ENCODE measurements at regions not wholly inside any gene's neighbourhood (a gene's known extent, or its start where the extent isn't known, plus 50 kb on each side); places are given as distances from the start of the nearest gene placed in this dataset.

DNA sequence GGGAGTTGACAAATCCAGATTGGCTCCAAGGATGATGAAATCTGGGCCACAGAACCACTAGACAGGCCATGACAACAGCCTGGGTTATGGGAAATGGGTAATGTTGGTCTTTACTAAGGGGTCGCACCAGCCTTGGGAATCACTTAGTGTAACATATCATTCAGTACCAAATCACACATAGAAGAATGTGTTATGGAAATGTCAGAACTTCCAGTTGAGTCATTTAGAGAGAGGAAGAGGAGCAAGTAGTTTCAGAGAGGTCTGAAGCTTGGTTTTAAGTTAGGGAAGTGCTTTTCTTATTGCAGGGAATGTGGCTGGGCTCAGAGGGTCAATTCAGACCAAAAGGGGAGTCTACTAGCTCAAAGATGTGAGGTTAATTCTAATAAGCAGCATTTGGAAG, 241.6 kb upstream of the ZPLD1 start:
- no peak overlapping the region for H3K27ac ChIP-seq (replicated peaks; ENCODE audit: low read length)
- H3K14ac ChIP-seq (ENCODE audit: low read length): no peak overlapping the region
- H3K4ac ChIP-seq (ENCODE audit: low read length): no peak overlapping the region
- H2AK5ac ChIP-seq (ENCODE audit: low read depth, low read length): no peak overlapping the region
- H4K91ac ChIP-seq (ENCODE audit: low read depth, low read length, poor library complexity): no peak overlapping the region
- H3K23ac ChIP-seq (ENCODE audit: low read depth, low read length, poor library complexity): no peak overlapping the region
- H3K9ac ChIP-seq (ENCODE audit: low read depth, low read length, poor library complexity): no peak overlapping the region
- no peak overlapping the region for H3K18ac ChIP-seq (ENCODE audit: low read length)
- no peak overlapping the region for H4K8ac ChIP-seq (ENCODE audit: low read depth, low read length)
- H3K79me1 ChIP-seq (ENCODE audit: low read depth, low read length): no peaks in the 10 kb centered on the region
- peaks cover 0 to 1% of the 10 kb centered on the region in 2 donors for H3K9me3 ChIP-seq (replicated peaks in 1 of 2; ENCODE audit: control insufficient read depth in 2 of 2, insufficient read depth in 1 of 2, low read depth in 1 of 2, low read length in 2 of 2)
- no peak overlapping the region for H2AFZ ChIP-seq (ENCODE audit: low read length)
- WGBS, 2 donors (ENCODE audit: extremely low coverage in 2 of 2, insufficient read length in 2 of 2, insufficient replicate concordance in 1 of 2): no CpG with 5 or more reads among the region's 1 CpG
- no peak overlapping the region for H2BK15ac ChIP-seq (ENCODE audit: low read length)
- no peaks in the 10 kb centered on the region for H3K4me1 ChIP-seq (ENCODE audit: control insufficient read depth in 2 of 2, insufficient read depth in 1 of 2, low read depth in 1 of 2, low read length in 2 of 2)
- H2BK5ac ChIP-seq (ENCODE audit: low read length): no peak overlapping the region
- no peak overlapping the region for H2BK120ac ChIP-seq (ENCODE audit: low read depth, low read length)
- no peak overlapping the region for H3K4me3 ChIP-seq (ENCODE audit: low read length in 2 of 2)
- H3K4me2 ChIP-seq (ENCODE audit: insufficient read depth, low read length, poor library complexity, severe bottlenecking): no peak overlapping the region
- H3K27me3 ChIP-seq (ENCODE audit: control insufficient read depth in 3 of 3, insufficient read depth in 3 of 3, low read depth in 1 of 3, low read length in 3 of 3): no peaks in the 10 kb centered on the region
- no peaks in the 10 kb centered on the region for H3K36me3 ChIP-seq (replicated peaks in 1 of 2; ENCODE audit: control insufficient read depth in 2 of 2, insufficient read depth in 2 of 2, low read length in 2 of 2)
- no peak overlapping the region for H2BK12ac ChIP-seq (ENCODE audit: low read length)
- no peak for DNase-seq (ENCODE audit: low spot score)

- H2BK5ac ChIP-seq (ENCODE audit: low read length): no peak overlapping the region
- no peak for DNase-seq (ENCODE audit: low spot score)
- peaks cover 0 to 1% of the 10 kb centered on the region in 2 donors for H3K9me3 ChIP-seq (replicated peaks in 1 of 2; ENCODE audit: control insufficient read depth in 2 of 2, insufficient read depth in 1 of 2, low read depth in 1 of 2, low read length in 2 of 2)
- no peaks in the 10 kb centered on the region for H3K27me3 ChIP-seq (ENCODE audit: control insufficient read depth in 3 of 3, insufficient read depth in 3 of 3, low read depth in 1 of 3, low read length in 3 of 3)
- no peak overlapping the region for H3K4ac ChIP-seq (ENCODE audit: low read length)
- H3K14ac ChIP-seq (ENCODE audit: low read length): no peak overlapping the region
- no peak overlapping the region for H2AFZ ChIP-seq (ENCODE audit: low read length)
- H2AK5ac ChIP-seq (ENCODE audit: low read depth, low read length): no peak overlapping the region
- no peak overlapping the region for H3K4me2 ChIP-seq (ENCODE audit: insufficient read depth, low read length, poor library complexity, severe bottlenecking)
- H3K18ac ChIP-seq (ENCODE audit: low read length): no peak overlapping the region
- H2BK120ac ChIP-seq (ENCODE audit: low read depth, low read length): no peak overlapping the region
- no peak overlapping the region for H4K8ac ChIP-seq (ENCODE audit: low read depth, low read length)
- H4K91ac ChIP-seq (ENCODE audit: low read depth, low read length, poor library complexity): no peak overlapping the region
- H3K4me1 ChIP-seq (ENCODE audit: control insufficient read depth in 2 of 2, insufficient read depth in 1 of 2, low read depth in 1 of 2, low read length in 2 of 2): no peaks in the 10 kb centered on the region
- no peak overlapping the region for H3K27ac ChIP-seq (replicated peaks; ENCODE audit: low read length)
- H3K79me1 ChIP-seq (ENCODE audit: low read depth, low read length): no peaks in the 10 kb centered on the region
- no peaks in the 10 kb centered on the region for H3K36me3 ChIP-seq (replicated peaks in 1 of 2; ENCODE audit: control insufficient read depth in 2 of 2, insufficient read depth in 2 of 2, low read length in 2 of 2)
- no CpG with 5 or more reads among the region's 5 CpGs for WGBS, 2 donors (ENCODE audit: extremely low coverage in 2 of 2, insufficient read length in 2 of 2, insufficient replicate concordance in 1 of 2)
- no peak overlapping the region for H3K4me3 ChIP-seq (ENCODE audit: low read length in 2 of 2)
- no peak overlapping the region for H3K23ac ChIP-seq (ENCODE audit: low read depth, low read length, poor library complexity)
- H2BK15ac ChIP-seq (ENCODE audit: low read length): no peak overlapping the region
- H2BK12ac ChIP-seq (ENCODE audit: low read length): no peak overlapping the region
- no peak overlapping the region for H3K9ac ChIP-seq (ENCODE audit: low read depth, low read length, poor library complexity)
These were observed 240.8 kb upstream of the ZPLD1 start for GRCh38 chr3:102194001-102194400.

GRCh38 chr3:102194760-102195159, 240.1 kb upstream of the ZPLD1 start:
- no peak overlapping the region for H2AK5ac ChIP-seq (ENCODE audit: low read depth, low read length)
- H3K18ac ChIP-seq (ENCODE audit: low read length): no peak overlapping the region
- H2BK5ac ChIP-seq (ENCODE audit: low read length): no peak overlapping the region
- H4K8ac ChIP-seq (ENCODE audit: low read depth, low read length): no peak overlapping the region
- no peak overlapping the region for H3K23ac ChIP-seq (ENCODE audit: low read depth, low read length, poor library complexity)
- no peak overlapping the region for H2BK15ac ChIP-seq (ENCODE audit: low read length)
- no peak overlapping the region for H2AFZ ChIP-seq (ENCODE audit: low read length)
- no peak overlapping the region for H3K4ac ChIP-seq (ENCODE audit: low read length)
- H3K27me3 ChIP-seq (ENCODE audit: control insufficient read depth in 3 of 3, insufficient read depth in 3 of 3, low read depth in 1 of 3, low read length in 3 of 3): no peaks in the 10 kb centered on the region
- H3K9me3 ChIP-seq (replicated peaks in 1 of 2; ENCODE audit: control insufficient read depth in 2 of 2, insufficient read depth in 1 of 2, low read depth in 1 of 2, low read length in 2 of 2): peaks cover 0 to 1% of the 10 kb centered on the region in 2 donors
- no peak overlapping the region for H3K9ac ChIP-seq (ENCODE audit: low read depth, low read length, poor library complexity)
- no peaks in the 10 kb centered on the region for H3K79me1 ChIP-seq (ENCODE audit: low read depth, low read length)
- H3K4me1 ChIP-seq (ENCODE audit: control insufficient read depth in 2 of 2, insufficient read depth in 1 of 2, low read depth in 1 of 2, low read length in 2 of 2): no peaks in the 10 kb centered on the region
- no peaks in the 10 kb centered on the region for H3K36me3 ChIP-seq (replicated peaks in 1 of 2; ENCODE audit: control insufficient read depth in 2 of 2, insufficient read depth in 2 of 2, low read length in 2 of 2)
- H4K91ac ChIP-seq (ENCODE audit: low read depth, low read length, poor library complexity): no peak overlapping the region
- no CpG with 5 or more reads among the region's 1 CpG for WGBS, 2 donors (ENCODE audit: extremely low coverage in 2 of 2, insufficient read length in 2 of 2, insufficient replicate concordance in 1 of 2)
- no peak overlapping the region for H2BK12ac ChIP-seq (ENCODE audit: low read length)
- H3K14ac ChIP-seq (ENCODE audit: low read length): no peak overlapping the region
- no peak for DNase-seq (ENCODE audit: low spot score)
- no peak overlapping the region for H3K27ac ChIP-seq (replicated peaks; ENCODE audit: low read length)
- H3K4me2 ChIP-seq (ENCODE audit: insufficient read depth, low read length, poor library complexity, severe bottlenecking): no peak overlapping the region
- no peak overlapping the region for H2BK120ac ChIP-seq (ENCODE audit: low read depth, low read length)
- no peak overlapping the region for H3K4me3 ChIP-seq (ENCODE audit: low read length in 2 of 2)

DNA sequence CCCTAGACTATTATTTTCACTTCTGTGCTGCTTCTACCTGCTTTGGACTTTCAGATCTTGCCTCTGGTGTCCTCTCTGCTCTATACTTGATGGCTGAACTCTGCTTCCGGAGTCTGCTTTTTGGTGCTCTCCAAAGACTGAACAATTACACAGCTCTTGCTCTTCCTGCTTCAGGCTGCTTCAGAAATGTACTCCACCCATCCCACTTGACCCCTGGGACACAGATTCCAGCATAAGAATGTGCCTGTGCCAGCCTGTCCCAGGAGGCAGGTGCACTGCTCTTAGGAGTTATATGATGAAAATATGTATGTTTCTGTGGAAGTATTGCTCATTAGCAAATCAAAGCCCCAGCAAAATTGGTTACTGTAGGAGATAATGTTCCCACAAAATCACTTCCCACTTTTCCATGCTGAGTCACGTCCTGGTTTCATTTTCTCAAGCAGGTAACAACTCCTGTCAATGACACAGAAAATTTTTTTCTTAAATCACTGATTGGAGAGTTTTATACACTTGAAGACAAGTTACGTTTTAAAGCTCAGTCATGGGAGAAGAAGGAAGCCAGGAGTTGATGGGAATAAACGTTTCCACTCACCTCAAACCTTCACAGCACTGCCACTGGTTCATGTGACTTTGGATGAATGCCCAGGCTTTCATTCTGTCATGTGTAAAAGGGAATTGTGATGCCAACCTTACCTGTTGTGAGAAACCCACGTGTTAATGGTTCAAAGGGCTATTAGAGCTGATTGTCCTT, 239.4 kb upstream of the ZPLD1 start:
- H2AFZ ChIP-seq (ENCODE audit: low read length): no peak overlapping the region
- H3K4ac ChIP-seq (ENCODE audit: low read length): no peak overlapping the region
- no peaks in the 10 kb centered on the region for H3K27me3 ChIP-seq (ENCODE audit: control insufficient read depth in 3 of 3, insufficient read depth in 3 of 3, low read depth in 1 of 3, low read length in 3 of 3)
- no peak overlapping the region for H2AK5ac ChIP-seq (ENCODE audit: low read depth, low read length)
- no CpG with 5 or more reads among the region's 5 CpGs for WGBS, 2 donors (ENCODE audit: extremely low coverage in 2 of 2, insufficient read length in 2 of 2, insufficient replicate concordance in 1 of 2)
- no peak overlapping the region for H3K4me2 ChIP-seq (ENCODE audit: insufficient read depth, low read length, poor library complexity, severe bottlenecking)
- H3K18ac ChIP-seq (ENCODE audit: low read length): no peak overlapping the region
- H3K14ac ChIP-seq (ENCODE audit: low read length): no peak overlapping the region
- H3K23ac ChIP-seq (ENCODE audit: low read depth, low read length, poor library complexity): no peak overlapping the region
- no peak overlapping the region for H4K8ac ChIP-seq (ENCODE audit: low read depth, low read length)
- H2BK12ac ChIP-seq (ENCODE audit: low read length): no peak overlapping the region
- no peak overlapping the region for H2BK120ac ChIP-seq (ENCODE audit: low read depth, low read length)
- no peaks in the 10 kb centered on the region for H3K4me1 ChIP-seq (ENCODE audit: control insufficient read depth in 2 of 2, insufficient read depth in 1 of 2, low read depth in 1 of 2, low read length in 2 of 2)
- H4K91ac ChIP-seq (ENCODE audit: low read depth, low read length, poor library complexity): no peak overlapping the region
- H3K4me3 ChIP-seq (ENCODE audit: low read length in 2 of 2): no peak overlapping the region
- peaks cover 0 to under 1% of the 10 kb centered on the region in 2 donors for H3K9me3 ChIP-seq (replicated peaks in 1 of 2; ENCODE audit: control insufficient read depth in 2 of 2, insufficient read depth in 1 of 2, low read depth in 1 of 2, low read length in 2 of 2)
- no peak overlapping the region for H2BK15ac ChIP-seq (ENCODE audit: low read length)
- H3K9ac ChIP-seq (ENCODE audit: low read depth, low read length, poor library complexity): no peak overlapping the region
- no peak for DNase-seq (ENCODE audit: low spot score)
- no peaks in the 10 kb centered on the region for H3K79me1 ChIP-seq (ENCODE audit: low read depth, low read length)
- H3K27ac ChIP-seq (replicated peaks; ENCODE audit: low read length): no peak overlapping the region
- no peak overlapping the region for H2BK5ac ChIP-seq (ENCODE audit: low read length)
- no peaks in the 10 kb centered on the region for H3K36me3 ChIP-seq (replicated peaks in 1 of 2; ENCODE audit: control insufficient read depth in 2 of 2, insufficient read depth in 2 of 2, low read length in 2 of 2)
